ENCODE measurements at regions not wholly inside any gene's neighbourhood (a gene's known extent, or its start where the extent isn't known, plus 50 kb on each side); places are given as distances from the start of the nearest gene placed in this dataset.
A peak's percentile ranks its signal among the peaks of the same experiment; 100 is the strongest.

DNA sequence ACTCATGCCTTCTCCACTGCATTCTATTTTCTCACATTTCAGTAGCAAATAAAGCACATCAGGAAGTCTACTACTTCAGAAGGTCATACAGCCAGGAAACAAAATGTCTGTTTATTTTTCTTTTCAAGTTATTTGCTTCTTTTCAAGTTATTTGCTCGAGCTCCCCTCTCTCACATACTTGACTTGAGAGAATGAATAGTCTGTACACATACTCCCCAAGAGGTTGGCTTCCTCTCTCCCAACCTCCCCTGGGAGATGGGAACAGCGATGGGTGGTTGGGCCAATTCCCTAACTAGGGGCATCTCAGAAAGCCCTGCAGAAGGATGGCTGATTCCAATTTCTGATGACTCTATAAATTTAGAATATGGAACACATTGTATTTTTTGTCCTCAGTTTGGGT lies 64.7 kb upstream of the PTPN13 start:
- no peak for DNase-seq (ENCODE audit: low spot score)

DNA sequence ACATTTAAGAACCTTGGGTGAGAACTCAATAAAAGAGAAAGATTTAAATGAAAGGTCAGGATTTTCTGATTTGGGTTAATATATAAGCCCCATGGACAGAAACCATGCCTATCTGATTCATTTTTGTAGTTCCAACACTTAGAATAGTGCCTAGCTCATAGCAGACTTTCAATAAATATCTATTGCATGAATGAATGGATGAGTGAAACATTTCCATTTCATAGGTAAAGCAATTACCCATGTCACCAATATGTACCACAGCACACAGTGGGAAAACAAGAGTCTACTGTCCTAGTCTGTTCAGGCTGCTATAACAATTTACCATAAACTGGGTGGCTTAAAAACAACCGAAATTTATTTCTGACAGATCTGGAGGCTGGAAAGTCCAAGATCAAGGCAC lies 63.9 kb upstream of the PTPN13 start:
- DNase-seq (ENCODE audit: low spot score), result no peak

- no peak for DNase-seq (ENCODE audit: low spot score)
These were observed 62.7 kb upstream of the PTPN13 start for GRCh38 chr4:86531440-86531839.

DNA sequence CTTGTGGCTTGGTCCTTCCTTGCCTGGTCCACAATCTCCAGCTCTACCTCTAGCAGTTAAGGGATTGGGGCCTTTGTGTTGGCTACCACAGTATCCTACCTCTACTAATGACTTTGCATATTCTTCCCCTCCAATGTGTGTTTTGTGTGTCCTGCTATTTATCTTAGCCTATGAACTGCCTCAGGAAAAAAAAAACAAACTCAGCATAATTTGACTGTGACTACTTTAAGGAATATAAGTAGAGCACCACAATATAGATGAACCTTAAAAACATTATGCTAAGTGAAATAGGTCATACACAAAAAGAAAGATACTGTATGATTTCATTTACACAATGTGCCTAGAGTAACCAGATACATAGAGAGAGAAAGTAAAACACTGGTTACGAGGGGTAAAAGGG lies 61.3 kb upstream of the PTPN13 start:
- no peak for DNase-seq (ENCODE audit: low spot score)

GRCh38 chr4:86536151-86536550 lies 58.0 kb upstream of the PTPN13 start:
- DNase-seq (ENCODE audit: low spot score), result no peak

DNA sequence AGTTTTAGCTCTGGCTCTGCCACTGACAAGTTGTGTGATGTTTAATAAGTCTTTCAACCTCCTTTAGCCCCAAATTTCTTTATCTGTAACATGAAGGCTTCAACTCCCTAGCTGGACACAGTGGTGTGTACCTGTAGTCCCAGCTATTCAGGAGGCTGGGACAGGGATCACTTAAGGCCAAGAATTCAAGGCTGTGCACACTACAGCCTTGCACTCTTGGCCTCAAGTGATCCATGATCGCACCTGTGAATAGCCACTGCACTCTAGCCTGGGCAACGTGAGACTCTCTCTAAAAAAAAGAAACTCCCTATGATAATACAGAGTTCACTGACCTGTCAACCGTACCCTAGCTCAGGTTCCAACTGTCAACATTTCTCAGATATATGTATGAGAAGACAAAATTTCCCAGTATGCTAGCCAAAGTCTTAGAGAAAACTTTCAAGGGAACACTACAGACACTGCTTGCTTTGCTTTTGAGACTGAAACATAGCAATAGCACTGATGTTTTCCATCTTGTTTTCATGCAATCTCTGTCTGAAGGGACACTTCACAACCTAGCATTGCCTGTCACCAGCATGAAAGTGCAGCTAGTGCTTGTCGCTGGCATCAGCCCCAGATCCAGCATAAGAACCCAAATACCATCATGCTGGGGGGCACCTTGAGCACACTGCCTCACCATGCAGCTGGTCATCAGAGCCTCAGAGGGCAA lies 51.6 kb upstream of the PTPN13 start:
- no peak for DNase-seq (ENCODE audit: low spot score)

DNA sequence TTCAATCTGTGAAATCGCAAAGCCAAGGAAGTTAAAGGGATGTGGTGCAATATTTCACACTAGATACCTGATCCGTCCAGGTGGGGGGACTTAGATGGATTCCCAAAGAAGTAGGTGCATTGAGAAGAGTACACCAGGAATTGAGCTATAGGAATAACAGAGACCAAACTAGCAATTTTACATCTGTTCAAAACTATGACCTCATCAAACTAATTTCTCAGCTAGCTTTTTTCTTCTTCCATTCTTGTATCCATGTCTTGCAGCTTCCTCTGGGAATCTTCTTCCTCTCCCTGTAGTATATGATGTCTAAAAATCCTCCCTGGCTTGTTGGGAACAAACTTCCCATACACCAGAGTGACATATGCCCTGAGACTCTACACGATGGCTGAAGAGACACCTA lies 51.0 kb upstream of the PTPN13 start:
- DNase-seq (ENCODE audit: low spot score), result no peak

DNA sequence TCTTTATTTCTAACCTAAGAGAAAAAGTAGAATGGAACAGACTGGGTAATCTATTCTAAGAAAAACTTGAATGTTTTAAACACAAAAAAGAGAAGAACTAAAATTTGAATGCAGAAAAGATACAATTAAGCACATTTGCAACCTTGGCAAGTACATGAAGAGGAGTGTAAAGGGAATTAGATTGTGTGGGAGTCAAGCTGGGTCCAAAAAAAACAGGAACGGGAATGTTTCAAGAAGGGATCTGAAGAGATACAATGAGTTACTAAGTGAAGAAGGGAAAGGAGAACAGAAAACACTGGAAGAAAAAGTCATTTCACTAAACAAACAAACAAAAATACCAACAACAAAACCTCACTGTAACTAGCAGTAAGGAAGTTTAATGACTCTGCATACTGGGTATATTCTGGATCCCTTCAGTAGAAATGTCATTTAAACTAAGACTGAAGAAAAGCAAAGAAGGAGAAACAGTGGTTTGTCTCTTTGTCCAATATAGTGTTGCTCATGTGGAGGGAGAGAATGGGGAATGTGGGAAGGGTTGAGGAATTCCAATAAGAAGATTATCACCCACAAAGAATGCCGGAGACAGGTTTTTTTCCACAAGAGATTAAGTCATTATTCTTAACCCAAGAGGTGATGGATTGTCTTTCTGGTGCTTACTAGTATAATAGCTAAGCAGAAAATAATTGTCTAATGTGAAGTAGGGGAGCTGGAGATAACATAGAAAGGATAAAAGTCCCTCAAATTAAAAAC lies 50.4 kb upstream of the PTPN13 start:
- DNase-seq (ENCODE audit: low spot score), result no peak

- peak; percentile 30 for DNase-seq (ENCODE audit: low spot score)
These were observed 49.7 kb upstream of the PTPN13 start for GRCh38 chr4:86544310-86544966.

Measured in CD4-positive, alpha-beta T cell treated with Interleukin-6 at 100 ng/mL for 8 hours (primary cell).